ENCODE measurements at regions not wholly inside any gene's neighbourhood (a gene's known extent, or its start where the extent isn't known, plus 50 kb on each side); places are given as distances from the start of the nearest gene placed in this dataset.

- DNase-seq, result peak; percentile 74 to 82 (median 82)
Measured at GRCh38 chr10:28393956-28394568, 91.2 kb upstream of the MPP7 start.

GRCh38 chr10:28396331-28396730, 93.5 kb upstream of the MPP7 start:
- no peak for DNase-seq

GRCh38 chr10:28397229-28397628, 94.4 kb upstream of the MPP7 start:
- no peak for DNase-seq

GRCh38 chr10:28400176-28400575, 97.3 kb upstream of the MPP7 start:
- DNase-seq, result peak; percentile 21 to 68 (median 45)

GRCh38 chr10:28400681-28401080, 97.8 kb upstream of the MPP7 start:
- peak; percentile 61 to 95 (median 80) for DNase-seq

- DNase-seq, result peak; percentile 63 to 84 (median 68)
Measured at GRCh38 chr10:28402611-28403073, 99.8 kb upstream of the MPP7 start.

- DNase-seq, result peak; percentile 18 to 55 (median 41)
Measured at GRCh38 chr10:28403090-28403489, 100.2 kb upstream of the MPP7 start.

GRCh38 chr10:28408237-28408777, 105.4 kb upstream of the MPP7 start:
- no peak for DNase-seq

- DNase-seq, result no peak
Measured at GRCh38 chr10:28410420-28411135, 107.7 kb upstream of the MPP7 start.

- no peak for DNase-seq
Measured at GRCh38 chr10:28411136-28411460, 108.2 kb upstream of the MPP7 start.

GRCh38 chr10:28411648-28412047, 108.8 kb upstream of the MPP7 start:
- DNase-seq, result peak; percentile 25 to 64 (median 55)

- DNase-seq, result no peak
Measured at GRCh38 chr10:28418069-28418468, 114.8 kb upstream of the WAC start.

- no peak for DNase-seq
Measured at GRCh38 chr10:28425422-28425821, 107.5 kb upstream of the WAC start.

GRCh38 chr10:28426392-28427159, 106.3 kb upstream of the WAC start:
- no peak for DNase-seq

GRCh38 chr10:28427376-28427775, 105.5 kb upstream of the WAC start:
- DNase-seq, result no peak

- DNase-seq, result no peak
Measured at GRCh38 chr10:28429045-28429444, 103.9 kb upstream of the WAC start.

- DNase-seq, result no peak
Measured at GRCh38 chr10:28429573-28430216, 103.2 kb upstream of the WAC start.

GRCh38 chr10:28431139-28431538, 101.8 kb upstream of the WAC start:
- DNase-seq, result no peak

GRCh38 chr10:28432210-28432676, 100.7 kb upstream of the WAC start:
- DNase-seq, result peak; percentile 88 to 96 (median 93)

- DNase-seq, result no peak
Measured at GRCh38 chr10:28434063-28434462, 98.9 kb upstream of the WAC start.

GRCh38 chr10:28442403-28442802, 90.5 kb upstream of the WAC start:
- no peak for DNase-seq

GRCh38 chr10:28444031-28444430, 88.9 kb upstream of the WAC start:
- no peak for DNase-seq

- no peak for DNase-seq
Measured at GRCh38 chr10:28445516-28445915, 87.4 kb upstream of the WAC start.
